Tibial nerve (tissue), 4 donors: ENCODE measurements at regions not wholly inside any gene's neighbourhood (a gene's known extent, or its start where the extent isn't known, plus 50 kb on each side); places are given as distances from the start of the nearest gene placed in this dataset.

Experiments used
- DNase-seq, 2 donors: peaks; one replicate each; pipeline ENCODE4 v3.0.0-alpha.2; 2019; ENCODE audit warnings: low spot score in 2 of 2
- H3K27ac ChIP-seq, 4 donors: fragments of 200-600 bp; sonication (generic) in 3 of 4; one replicate each; pipeline ENCODE4 v1.5.1; 2017 to 2019; ENCODE audit warnings: mild to moderate bottlenecking in 1 of 4
- H3K27me3 ChIP-seq, 2 donors: fragments of 200-600 bp; sonication (generic) in 1 of 2; one replicate each; pipeline versions ENCODE4 v1.5.1 to v1.6.0; 2017 to 2019
- H3K36me3 ChIP-seq, 3 donors: fragments of 200-600 bp; sonication (generic); one replicate each; pipeline ENCODE4 v1.5.1; 2018 to 2019
- H3K4me1 ChIP-seq, 4 donors: fragments of 200-600 bp; sonication (generic) in 3 of 4; one replicate each; pipeline ENCODE4 v1.5.1; 2017 to 2019
- H3K4me3 ChIP-seq, 4 donors: fragments of 200-600 bp; sonication (generic) in 3 of 4; one replicate each; pipeline ENCODE4 v1.5.1; 2017 to 2019; ENCODE audit warnings: mild to moderate bottlenecking in 1 of 4, moderate library complexity in 1 of 4
- H3K9me3 ChIP-seq, 4 donors: fragments of 200-600 bp; sonication (generic) in 3 of 4; one replicate each; pipeline ENCODE4 v1.5.1; 2017 to 2019
- EP300 ChIP-seq, 2 donors: sonication (generic); formaldehyde crosslinking; IDR thresholded peaks; one replicate each; pipeline ENCODE4 v1.6.1; 2017; ENCODE audit warnings: antibody characterized with exemption in 2 of 2, mild to moderate bottlenecking in 1 of 2
- POLR2A ChIP-seq, 2 donors: fragments of 450-650 bp; IDR thresholded peaks; one replicate each; pipeline ENCODE4 v1.6.1; 2017; ENCODE audit warnings: antibody characterized with exemption in 2 of 2, mild to moderate bottlenecking in 2 of 2, moderate library complexity in 2 of 2
- WGBS, 2 donors: methylation state at CpG; one replicate each; pipeline ENCODE4 v1.1.5; 2018; 5-methylcytosine and 5-hydroxymethylcytosine counted together
- TF ChIP-seq, protein P1 (sequence below), 5 experiments: fragments of 200-600 bp in 3 of 5; fragments of 450-650 bp in 2 of 5; sonication (generic) in 3 of 5; IDR thresholded peaks; one replicate each; pipeline ENCODE4 v1.5.1; 2016 to 2019; ENCODE audit warnings: antibody characterized with exemption in 5 of 5, mild to moderate bottlenecking in 3 of 5, moderate library complexity in 2 of 5

DNA sequence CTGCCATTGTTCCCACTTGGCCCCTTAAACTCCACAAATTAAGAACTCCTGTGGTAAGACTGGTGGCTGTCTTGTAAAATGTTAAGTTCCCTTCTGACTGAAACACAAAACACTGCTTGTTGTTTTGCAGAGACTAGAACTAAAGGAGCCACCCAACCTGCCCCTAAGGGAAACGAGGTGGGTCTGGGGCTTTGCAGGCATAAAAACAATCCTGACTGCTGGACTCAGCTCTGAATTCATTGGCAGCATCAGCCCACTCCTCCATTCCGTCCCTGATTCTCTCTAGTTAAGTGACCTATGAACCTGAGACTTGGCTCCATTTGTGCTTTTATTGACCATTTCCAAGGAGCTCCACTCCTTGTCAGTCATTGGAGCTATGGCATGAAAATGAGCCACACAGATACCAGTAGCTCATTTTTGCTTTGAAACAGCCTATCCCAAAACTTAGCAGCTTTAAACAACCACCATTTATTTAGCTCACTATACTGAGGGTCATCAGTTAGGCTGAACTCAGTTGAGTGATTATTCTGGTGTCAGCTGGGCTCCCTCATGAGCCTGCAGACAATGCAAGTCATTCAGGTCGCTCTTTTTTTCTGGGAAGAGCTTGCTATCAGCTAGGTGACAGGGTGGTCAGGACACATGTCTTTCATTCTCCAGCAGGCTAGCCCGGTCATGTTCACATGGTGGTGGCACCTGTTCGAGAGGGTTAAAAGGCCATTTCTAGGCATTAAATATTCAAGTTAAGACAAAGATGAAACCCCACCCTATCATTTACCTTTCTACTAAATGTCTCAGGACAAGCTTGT, 175.1 kb upstream of the CTNNB1 start:
- Histone ChIP-seq H3K9me3 (no peaks in the 10 kb centered on the region), H3K36me3 (no peaks in the 10 kb centered on the region), H3K27ac (no peak overlapping the region), H3K27me3 (no peaks in the 10 kb centered on the region), H3K4me1 (peaks cover 0 to 12% (median 2%) of the 10 kb centered on the region in 4 donors), H3K4me3 (no peak overlapping the region)
- no peak for DNase-seq
- WGBS, 2 donors: 53 to 54% methylated on average over 5 of the region's 5 CpGs
- TF ChIP-seq POLR2A (IDR thresholded peaks at IDR 0.05) (no peak), EP300 (IDR thresholded peaks at IDR 0.05) (no peak)
- TF ChIP-seq, protein P1, sequence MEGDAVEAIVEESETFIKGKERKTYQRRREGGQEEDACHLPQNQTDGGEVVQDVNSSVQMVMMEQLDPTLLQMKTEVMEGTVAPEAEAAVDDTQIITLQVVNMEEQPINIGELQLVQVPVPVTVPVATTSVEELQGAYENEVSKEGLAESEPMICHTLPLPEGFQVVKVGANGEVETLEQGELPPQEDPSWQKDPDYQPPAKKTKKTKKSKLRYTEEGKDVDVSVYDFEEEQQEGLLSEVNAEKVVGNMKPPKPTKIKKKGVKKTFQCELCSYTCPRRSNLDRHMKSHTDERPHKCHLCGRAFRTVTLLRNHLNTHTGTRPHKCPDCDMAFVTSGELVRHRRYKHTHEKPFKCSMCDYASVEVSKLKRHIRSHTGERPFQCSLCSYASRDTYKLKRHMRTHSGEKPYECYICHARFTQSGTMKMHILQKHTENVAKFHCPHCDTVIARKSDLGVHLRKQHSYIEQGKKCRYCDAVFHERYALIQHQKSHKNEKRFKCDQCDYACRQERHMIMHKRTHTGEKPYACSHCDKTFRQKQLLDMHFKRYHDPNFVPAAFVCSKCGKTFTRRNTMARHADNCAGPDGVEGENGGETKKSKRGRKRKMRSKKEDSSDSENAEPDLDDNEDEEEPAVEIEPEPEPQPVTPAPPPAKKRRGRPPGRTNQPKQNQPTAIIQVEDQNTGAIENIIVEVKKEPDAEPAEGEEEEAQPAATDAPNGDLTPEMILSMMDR (IDR thresholded peaks at IDR 0.05): no peak

DNA sequence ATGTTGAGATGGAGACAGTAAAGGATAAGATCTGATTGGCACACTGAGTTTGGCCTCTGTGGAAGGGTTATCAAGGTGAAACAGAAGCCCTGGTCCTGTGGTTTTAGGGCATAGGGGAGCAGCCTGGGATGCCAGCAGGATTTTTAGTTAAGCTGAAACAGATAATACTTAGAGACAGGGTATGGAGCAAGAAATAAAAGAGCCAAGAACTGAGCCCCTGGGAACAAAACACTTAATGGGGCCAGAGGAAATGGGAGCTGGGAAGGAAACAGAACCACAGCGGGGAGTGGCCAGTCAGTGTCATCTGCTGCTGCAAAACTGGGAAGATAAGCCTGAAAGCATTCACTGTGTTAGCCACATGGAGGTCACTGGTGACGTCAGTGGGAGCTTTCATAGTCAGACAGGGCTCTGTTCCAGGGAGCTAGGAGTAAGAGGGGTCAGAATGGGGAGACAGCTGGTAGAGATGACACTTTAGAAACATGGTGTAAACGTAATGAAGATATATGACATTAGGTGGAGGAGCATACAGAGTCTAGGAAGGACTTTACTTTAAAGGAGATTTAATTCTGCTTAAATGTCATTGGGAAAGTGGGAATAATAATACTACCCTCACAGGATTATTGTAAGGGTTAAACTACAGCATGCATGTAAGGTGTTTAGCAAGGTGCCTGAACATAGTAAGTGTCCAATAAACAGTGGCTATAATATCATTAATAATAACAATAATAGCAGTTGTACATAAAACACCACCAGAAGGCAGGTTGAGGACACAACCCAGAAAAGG, 172.7 kb upstream of the CTNNB1 start:
- DNase-seq: peak in 1 of 2 donors; percentile 48
- H3K36me3 ChIP-seq: no peaks in the 10 kb centered on the region
- H3K4me3 ChIP-seq: no peak overlapping the region
- H3K27me3 ChIP-seq: no peaks in the 10 kb centered on the region
- WGBS, 2 donors: 13 to 20% methylated on average over 3 of the region's 3 CpGs
- no peaks in the 10 kb centered on the region for H3K9me3 ChIP-seq
- H3K4me1 ChIP-seq: peaks cover 0 to 12% (median 2%) of the 10 kb centered on the region in 4 donors
- TF ChIP-seq, protein P1 (IDR thresholded peaks at IDR 0.05): no peak
- peak in 1 of 2 donors; percentile 49 for TF ChIP-seq EP300 (IDR thresholded peaks at IDR 0.05)
- H3K27ac ChIP-seq: no peak overlapping the region

DNA sequence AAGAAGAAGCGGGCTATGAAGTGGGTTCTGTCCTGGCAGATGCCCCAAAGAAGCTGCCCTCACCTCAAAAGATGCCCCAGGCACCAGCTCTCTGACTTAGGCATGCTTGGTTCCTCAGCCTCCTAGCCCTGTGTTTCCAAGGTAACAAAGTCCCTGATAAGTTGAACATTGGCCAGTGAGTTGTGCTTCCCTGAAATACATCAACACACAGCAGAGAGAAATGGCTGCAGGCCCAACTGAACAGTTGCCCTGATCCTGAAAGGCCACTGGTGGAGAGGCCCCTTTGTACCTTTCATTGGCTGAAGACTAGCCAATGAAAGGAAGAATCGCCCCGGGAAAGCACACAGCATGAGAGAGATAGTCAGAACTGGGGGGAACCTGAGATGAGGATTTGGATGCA, 169.9 kb upstream of the CTNNB1 start:
- Histone ChIP-seq H3K4me1 (peaks cover 0 to 12% (median 2%) of the 10 kb centered on the region in 4 donors), H3K36me3 (no peaks in the 10 kb centered on the region), H3K9me3 (no peaks in the 10 kb centered on the region), H3K4me3 (no peak overlapping the region), H3K27me3 (no peaks in the 10 kb centered on the region), H3K27ac (no peak overlapping the region)
- 61 to 62% methylated on average over 3 of the region's 3 CpGs for WGBS, 2 donors
- TF ChIP-seq, protein P1 (IDR thresholded peaks at IDR 0.05): no peak
- TF ChIP-seq EP300 (IDR thresholded peaks at IDR 0.05): no peak
- no peak for TF ChIP-seq POLR2A (IDR thresholded peaks at IDR 0.05)
- DNase-seq: no peak

DNA sequence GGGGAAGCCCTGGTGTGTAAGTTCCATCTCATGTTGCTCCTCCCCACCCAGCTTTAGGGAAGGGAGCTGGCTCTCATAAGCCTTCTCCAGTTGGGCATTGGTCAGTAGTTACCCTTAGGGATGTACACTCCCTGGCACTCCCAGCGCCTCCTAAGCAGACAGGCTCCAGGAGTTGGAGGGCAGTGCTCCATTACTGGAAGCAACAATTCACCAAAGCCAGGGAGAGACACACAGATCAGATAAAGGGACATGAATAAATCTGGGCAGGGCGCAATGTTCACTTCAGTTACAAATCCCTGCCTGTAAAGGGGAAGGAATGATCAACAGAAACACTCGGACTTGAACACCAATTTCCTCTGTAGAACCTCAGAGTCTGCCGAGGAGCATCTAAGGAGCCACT, 169.1 kb upstream of the CTNNB1 start:
- H3K9me3 ChIP-seq: no peaks in the 10 kb centered on the region
- TF ChIP-seq EP300 (IDR thresholded peaks at IDR 0.05): no peak
- TF ChIP-seq, protein P1 (IDR thresholded peaks at IDR 0.05): no peak
- no peak for TF ChIP-seq POLR2A (IDR thresholded peaks at IDR 0.05)
- H3K27ac ChIP-seq: no peak overlapping the region
- H3K4me1 ChIP-seq: peaks cover 0 to 12% (median 2%) of the 10 kb centered on the region in 4 donors
- WGBS, 2 donors: 72 to 79% methylated on average over 4 of the region's 4 CpGs
- no peaks in the 10 kb centered on the region for H3K27me3 ChIP-seq
- no peak for DNase-seq
- H3K36me3 ChIP-seq: no peaks in the 10 kb centered on the region
- no peak overlapping the region for H3K4me3 ChIP-seq

DNA sequence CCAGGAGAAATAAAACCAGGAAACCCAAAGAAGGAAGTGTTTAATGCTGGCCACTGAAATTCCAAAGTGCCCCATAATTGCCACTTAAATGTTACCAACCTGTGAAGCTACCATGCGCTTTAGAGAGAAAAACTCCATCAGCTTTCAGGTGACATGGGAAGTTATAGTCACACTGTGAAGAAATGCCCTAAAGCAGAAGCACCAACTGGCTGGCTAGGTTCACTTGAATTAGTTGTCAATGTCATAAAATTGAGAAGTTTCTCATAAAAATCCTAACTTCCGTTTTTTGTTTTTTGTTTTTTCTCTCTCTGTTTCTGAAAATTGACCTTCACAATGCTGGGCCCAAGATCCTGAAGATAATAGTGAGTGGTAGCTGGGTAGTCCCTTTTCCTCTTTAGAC, 167.9 kb upstream of the CTNNB1 start:
- Histone ChIP-seq H3K27me3 (no peaks in the 10 kb centered on the region), H3K9me3 (no peaks in the 10 kb centered on the region), H3K36me3 (no peaks in the 10 kb centered on the region), H3K4me3 (no peak overlapping the region), H3K27ac (no peak overlapping the region), H3K4me1 (peaks cover 0 to 11% (median 0%) of the 10 kb centered on the region in 4 donors)
- WGBS, 2 donors: 74 to 76% methylated on average over 2 of the region's 2 CpGs
- TF ChIP-seq, protein P1 (IDR thresholded peaks at IDR 0.05): no peak
- TF ChIP-seq POLR2A (IDR thresholded peaks at IDR 0.05): no peak
- no peak for DNase-seq
